ENCODE measurements at regions not wholly inside any gene's neighbourhood (a gene's known extent, or its start where the extent isn't known, plus 50 kb on each side); places are given as distances from the start of the nearest gene placed in this dataset.
A peak's percentile ranks its signal among the peaks of the same experiment; 100 is the strongest.

DNA sequence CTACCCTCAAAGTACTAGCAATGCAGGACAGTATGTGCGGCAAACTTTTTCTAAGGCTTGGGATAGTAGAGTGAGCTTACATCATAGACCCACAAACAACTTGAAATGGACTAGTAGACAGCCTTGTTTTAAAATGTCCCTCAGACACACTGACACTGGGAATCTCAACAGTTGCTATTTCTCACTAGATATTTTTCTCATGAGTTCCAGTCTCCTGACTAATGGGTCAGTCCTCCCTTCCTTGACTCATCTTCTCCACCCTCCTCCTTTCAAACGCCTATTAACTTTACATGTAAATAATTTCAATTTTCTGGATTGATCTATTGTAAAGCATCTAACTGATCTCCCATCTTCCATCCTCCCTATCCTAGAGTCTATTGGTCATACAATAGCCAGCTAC lies 308.3 kb upstream of the PREP start:
- H3K4me1 ChIP-seq = no peaks in the 10 kb centered on the region
- ChIA-PET POLR2A (no interaction called here), CTCF (no interaction called here)
- DNase-seq (ENCODE audit: low read depth in 1 of 2, low spot score in 1 of 2) (no peak), ATAC-seq (no peak), FAIRE-seq (no peak)
- no peak overlapping the region for H3K4me2 ChIP-seq
- H3K4me3 ChIP-seq = no peak overlapping the region
- no peak overlapping the region for H3K27ac ChIP-seq
- WGBS (ENCODE audit: missing lambda C conversion rate) = 88% methylated on average over 2 of the region's 2 CpGs
- peaks cover 26% of the 10 kb centered on the region for H3K9me3 ChIP-seq
- TF ChIP-seq, protein P1, sequence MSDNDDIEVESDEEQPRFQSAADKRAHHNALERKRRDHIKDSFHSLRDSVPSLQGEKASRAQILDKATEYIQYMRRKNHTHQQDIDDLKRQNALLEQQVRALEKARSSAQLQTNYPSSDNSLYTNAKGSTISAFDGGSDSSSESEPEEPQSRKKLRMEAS (IDR thresholded peaks at IDR 0.05) = no peak
- no peak for TF ChIP-seq ESRRA (IDR thresholded peaks at IDR 0.05; ENCODE audit: borderline replicate concordance, low read length)
- TF ChIP-seq POLR2AphosphoS2 (conservative IDR thresholded peaks at IDR 0.05; ENCODE audit: low read length) = no peak
- TF ChIP-seq KDM5A (IDR thresholded peaks at IDR 0.05) = no peak
- TF ChIP-seq, protein P2, sequence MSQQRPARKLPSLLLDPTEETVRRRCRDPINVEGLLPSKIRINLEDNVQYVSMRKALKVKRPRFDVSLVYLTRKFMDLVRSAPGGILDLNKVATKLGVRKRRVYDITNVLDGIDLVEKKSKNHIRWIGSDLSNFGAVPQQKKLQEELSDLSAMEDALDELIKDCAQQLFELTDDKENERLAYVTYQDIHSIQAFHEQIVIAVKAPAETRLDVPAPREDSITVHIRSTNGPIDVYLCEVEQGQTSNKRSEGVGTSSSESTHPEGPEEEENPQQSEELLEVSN (IDR thresholded peaks at IDR 0.05; ENCODE audit: borderline replicate concordance, low read depth) = no peak
- no peak for TF ChIP-seq CBX8 (IDR thresholded peaks at IDR 0.05)
- no peak for TF ChIP-seq HOXB13 (CRISPR knock-in tag; IDR thresholded peaks at IDR 0.05; ENCODE audit: low read depth)
- TF ChIP-seq ZFP36 (IDR thresholded peaks at IDR 0.05; ENCODE audit: borderline replicate concordance, partially characterized antibody) = no peak
- TF ChIP-seq NFE2L2 (conservative IDR thresholded peaks at IDR 0.05; ENCODE audit: low read length) = no peak
- TF ChIP-seq, protein P3, sequence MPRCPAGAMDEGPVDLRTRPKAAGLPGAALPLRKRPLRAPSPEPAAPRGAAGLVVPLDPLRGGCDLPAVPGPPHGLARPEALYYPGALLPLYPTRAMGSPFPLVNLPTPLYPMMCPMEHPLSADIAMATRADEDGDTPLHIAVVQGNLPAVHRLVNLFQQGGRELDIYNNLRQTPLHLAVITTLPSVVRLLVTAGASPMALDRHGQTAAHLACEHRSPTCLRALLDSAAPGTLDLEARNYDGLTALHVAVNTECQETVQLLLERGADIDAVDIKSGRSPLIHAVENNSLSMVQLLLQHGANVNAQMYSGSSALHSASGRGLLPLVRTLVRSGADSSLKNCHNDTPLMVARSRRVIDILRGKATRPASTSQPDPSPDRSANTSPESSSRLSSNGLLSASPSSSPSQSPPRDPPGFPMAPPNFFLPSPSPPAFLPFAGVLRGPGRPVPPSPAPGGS (IDR thresholded peaks at IDR 0.05) = no peak

DNA sequence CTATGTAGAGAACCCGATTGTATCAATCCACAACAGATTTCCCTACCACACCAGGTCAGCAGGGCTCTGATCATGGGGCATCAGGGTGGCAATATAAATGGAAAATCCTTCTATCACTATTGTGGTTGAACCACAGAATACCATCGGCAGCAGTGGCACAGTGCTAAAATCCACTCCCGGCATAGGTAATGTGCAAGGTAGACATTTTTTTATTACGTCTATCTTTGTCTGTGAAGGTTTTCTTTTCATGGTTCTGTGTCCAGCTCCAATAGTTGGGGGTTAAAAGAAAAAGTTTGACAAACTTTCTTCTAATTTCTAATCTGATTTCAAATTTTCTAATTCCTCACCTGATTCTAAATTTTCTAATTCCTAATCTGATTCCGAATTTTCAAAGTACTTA lies 302.7 kb upstream of the PREP start:
- CTCF ChIA-PET = no interaction called here
- 87% methylated on average over 5 of the region's 5 CpGs for WGBS (ENCODE audit: missing lambda C conversion rate)

DNA sequence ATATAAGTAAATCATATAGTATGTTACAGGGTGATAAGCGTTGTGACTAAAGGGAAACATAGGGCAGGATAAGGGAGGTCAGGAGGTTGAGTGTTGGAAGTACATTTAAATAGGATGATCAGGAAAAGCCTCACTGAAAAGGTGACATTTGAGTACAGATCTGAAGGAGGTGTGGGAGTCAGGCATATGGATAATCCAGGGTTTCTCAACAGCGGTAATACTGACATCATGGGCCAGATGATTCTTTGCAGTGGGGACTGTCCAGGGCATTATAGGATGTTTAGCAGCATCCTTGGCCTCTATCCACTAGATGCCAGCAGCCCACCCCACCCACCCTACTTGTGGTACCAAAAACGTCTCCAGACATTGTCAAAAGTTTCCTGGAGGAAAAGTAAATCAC lies 292.6 kb upstream of the PREP start:
- no peak for FAIRE-seq
- no peak overlapping the region for H3K4me2 ChIP-seq
- no peaks in the 10 kb centered on the region for H3K9me3 ChIP-seq
- TF ChIP-seq ZFP36 (IDR thresholded peaks at IDR 0.05; ENCODE audit: borderline replicate concordance, partially characterized antibody) = no peak
- TF ChIP-seq NR3C1 (IDR thresholded peaks at IDR 0.05) = no peak
- no peak for TF ChIP-seq RFX5 (IDR thresholded peaks at IDR 0.05)
- WGBS (ENCODE audit: missing lambda C conversion rate) = 76% methylated on average over 3 of the region's 3 CpGs
- ATAC-seq = no peak
- ChIA-PET POLR2A (no interaction called here), CTCF (interaction anchor here (0.7 kb wide), 1 partner anchor 45 kb away, joined by 3 read pairs; no protein-coding TSS in a partner anchor)
- no peaks in the 10 kb centered on the region for H3K4me1 ChIP-seq
- no peak overlapping the region for H3K4me3 ChIP-seq
- H3K27ac ChIP-seq = no peak overlapping the region
- no peak for DNase-seq (ENCODE audit: low read depth in 1 of 2, low spot score in 1 of 2)

More for the DNA sequence above, 302.7 kb upstream of the PREP start:
- Histone ChIP-seq H3K27ac (no peak overlapping the region), H3K9me3 (0 out of 3 replicates have a peak, but pooled peaks cover 6% of the 10 kb centered on the region), H3K4me2 (no peak overlapping the region), H3K4me1 (no peaks in the 10 kb centered on the region), H3K4me3 (no peak overlapping the region)
- FAIRE-seq = no peak
- no peak for ATAC-seq
- no peak for DNase-seq (ENCODE audit: low read depth in 1 of 2, low spot score in 1 of 2)
- no peak for TF ChIP-seq CBX8 (IDR thresholded peaks at IDR 0.05)
- TF ChIP-seq NR3C1 (IDR thresholded peaks at IDR 0.05) = no peak
- TF ChIP-seq MAFK (IDR thresholded peaks at IDR 0.05; ENCODE audit: partially characterized antibody) = peak; percentile 40
- TF ChIP-seq POLR2AphosphoS2 (conservative IDR thresholded peaks at IDR 0.05; ENCODE audit: low read length) = no peak
- TF ChIP-seq ZNF302 (CRISPR knock-in tag; IDR thresholded peaks at IDR 0.05) = no peak
- no peak for TF ChIP-seq ZC3H11A (IDR thresholded peaks at IDR 0.05)
- no peak for TF ChIP-seq CHD4 (IDR thresholded peaks at IDR 0.05; ENCODE audit: borderline replicate concordance)
- POLR2A ChIA-PET = no interaction called here

DNA sequence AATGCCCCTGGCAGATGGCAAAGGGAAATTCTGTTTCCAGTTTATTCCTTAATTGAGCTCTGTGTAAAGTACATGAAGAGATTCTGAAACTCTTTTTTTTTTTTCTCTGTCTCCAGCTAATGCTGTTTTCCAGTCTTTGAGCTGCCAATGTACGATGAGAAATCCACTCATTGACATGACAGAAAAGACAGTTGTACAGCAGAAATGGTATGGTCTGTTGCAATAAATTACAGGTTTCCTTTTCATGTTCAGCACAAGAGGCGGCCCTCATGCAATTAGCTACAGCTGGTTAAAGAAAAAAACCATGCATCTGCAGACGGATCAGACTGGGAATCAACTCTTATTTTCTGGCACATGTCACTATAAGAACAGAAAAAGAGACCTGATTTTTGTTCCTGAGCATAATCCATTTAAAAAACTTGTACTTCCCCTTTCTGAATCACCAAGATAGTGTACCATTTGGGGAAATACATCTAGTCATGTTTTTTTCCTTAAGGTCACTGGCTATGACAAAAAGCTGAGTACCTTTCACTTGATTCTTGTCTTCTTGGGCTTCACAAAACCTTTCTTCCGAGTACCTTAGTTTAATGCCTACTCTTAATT lies 289.8 kb upstream of the PREP start:
- POLR2A ChIA-PET = no interaction called here
- DNase-seq (ENCODE audit: low read depth in 1 of 2, low spot score in 1 of 2) (no peak), ATAC-seq (no peak), FAIRE-seq (no peak)
- WGBS (ENCODE audit: missing lambda C conversion rate) = 90% methylated on average over 4 of the region's 4 CpGs
- CTCF ChIA-PET = no interaction called here
- TF ChIP-seq NPAS2 (CRISPR knock-in tag; IDR thresholded peaks at IDR 0.05; ENCODE audit: borderline replicate concordance) = no peak
- TF ChIP-seq EHMT2 (IDR thresholded peaks at IDR 0.05; ENCODE audit: low read depth) = no peak
- TF ChIP-seq ZC3H11A (IDR thresholded peaks at IDR 0.05) = no peak
- no peak for TF ChIP-seq CEBPB (IDR thresholded peaks at IDR 0.05)
- TF ChIP-seq SREBF2 (IDR thresholded peaks at IDR 0.05) = no peak
- TF ChIP-seq PHF8 (IDR thresholded peaks at IDR 0.05; ENCODE audit: borderline replicate concordance, low read depth) = no peak
- TF ChIP-seq RCOR1 (IDR thresholded peaks at IDR 0.05; ENCODE audit: low read depth, low read length) = no peak
- TF ChIP-seq MAFK (IDR thresholded peaks at IDR 0.05; ENCODE audit: partially characterized antibody) = no peak
- no peak for TF ChIP-seq POLR2A (IDR thresholded peaks at IDR 0.05; ENCODE audit: low read length)
- TF ChIP-seq BHLHE40 (IDR thresholded peaks at IDR 0.05; ENCODE audit: low read depth, low read length) = no peak
- no peak for TF ChIP-seq RAD21 (conservative IDR thresholded peaks at IDR 0.05 in 1 of 2, IDR thresholded peaks at IDR 0.05 in 1 of 2)
- no peak for TF ChIP-seq FOSB (CRISPR knock-in tag; IDR thresholded peaks at IDR 0.05)
- TF ChIP-seq POLR2AphosphoS2 (conservative IDR thresholded peaks at IDR 0.05; ENCODE audit: low read length) = no peak
- TF ChIP-seq SMC3 (IDR thresholded peaks at IDR 0.05) = no peak
- no peak for TF ChIP-seq RFX5 (IDR thresholded peaks at IDR 0.05)
- TF ChIP-seq, protein P4, sequence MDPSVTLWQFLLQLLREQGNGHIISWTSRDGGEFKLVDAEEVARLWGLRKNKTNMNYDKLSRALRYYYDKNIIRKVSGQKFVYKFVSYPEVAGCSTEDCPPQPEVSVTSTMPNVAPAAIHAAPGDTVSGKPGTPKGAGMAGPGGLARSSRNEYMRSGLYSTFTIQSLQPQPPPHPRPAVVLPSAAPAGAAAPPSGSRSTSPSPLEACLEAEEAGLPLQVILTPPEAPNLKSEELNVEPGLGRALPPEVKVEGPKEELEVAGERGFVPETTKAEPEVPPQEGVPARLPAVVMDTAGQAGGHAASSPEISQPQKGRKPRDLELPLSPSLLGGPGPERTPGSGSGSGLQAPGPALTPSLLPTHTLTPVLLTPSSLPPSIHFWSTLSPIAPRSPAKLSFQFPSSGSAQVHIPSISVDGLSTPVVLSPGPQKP (IDR thresholded peaks at IDR 0.05; ENCODE audit: low read depth, low read length) = no peak
- no peak for TF ChIP-seq FOXS1 (CRISPR knock-in tag; IDR thresholded peaks at IDR 0.05)
- no peak for TF ChIP-seq CHD4 (IDR thresholded peaks at IDR 0.05; ENCODE audit: borderline replicate concordance)
- TF ChIP-seq HOXA7 (CRISPR knock-in tag; IDR thresholded peaks at IDR 0.05) = no peak
- Histone ChIP-seq H3K4me2 (no peak overlapping the region), H3K27ac (no peak overlapping the region), H3K9me3 (peaks cover 12% of the 10 kb centered on the region), H3K4me1 (no peaks in the 10 kb centered on the region), H3K4me3 (no peak overlapping the region)
